ENCODE measurements at regions not wholly inside any gene's neighbourhood (a gene's known extent, or its start where the extent isn't known, plus 50 kb on each side); places are given as distances from the start of the nearest gene placed in this dataset.
A peak's percentile ranks its signal among the peaks of the same experiment; 100 is the strongest.

DNA sequence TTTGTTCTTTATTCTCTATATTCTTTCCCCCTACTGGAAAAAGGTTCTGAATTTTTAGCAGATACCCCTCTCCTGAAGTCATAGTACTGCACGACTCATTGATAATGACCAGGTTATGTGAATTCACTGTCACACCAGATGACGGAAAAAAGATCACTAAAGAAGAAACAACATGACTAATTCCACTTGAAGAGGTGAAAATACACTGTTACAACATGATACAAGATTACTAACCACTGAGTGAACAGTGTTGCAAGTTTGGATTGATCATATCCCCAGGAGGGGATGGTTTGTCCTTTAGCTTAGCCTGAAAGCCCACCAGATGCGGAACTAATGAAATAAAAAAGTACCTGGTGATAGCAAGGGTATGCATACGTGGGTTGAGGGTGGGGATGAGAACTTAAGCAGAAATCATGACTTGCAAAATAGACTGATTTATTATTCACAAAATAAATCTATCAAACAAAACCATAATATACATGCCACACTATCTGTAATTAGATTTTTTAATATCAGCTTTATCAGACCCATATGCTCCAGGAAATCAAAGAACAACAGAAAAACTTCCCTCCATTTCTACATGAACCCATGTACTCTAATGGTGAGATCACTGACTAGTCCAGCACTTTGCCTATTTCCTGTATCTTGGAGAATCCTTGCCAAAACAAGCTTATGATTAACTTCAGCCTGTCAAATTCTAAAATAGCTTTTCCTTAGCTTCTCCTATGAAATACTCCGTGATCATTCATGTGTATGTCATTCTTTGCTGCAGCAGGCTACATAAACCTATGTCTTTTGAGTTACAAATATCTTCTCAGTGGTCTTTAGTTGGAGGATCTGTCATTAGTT lies 257.4 kb upstream of the AGA start:
- peak; percentile 41 for DNase-seq

DNA sequence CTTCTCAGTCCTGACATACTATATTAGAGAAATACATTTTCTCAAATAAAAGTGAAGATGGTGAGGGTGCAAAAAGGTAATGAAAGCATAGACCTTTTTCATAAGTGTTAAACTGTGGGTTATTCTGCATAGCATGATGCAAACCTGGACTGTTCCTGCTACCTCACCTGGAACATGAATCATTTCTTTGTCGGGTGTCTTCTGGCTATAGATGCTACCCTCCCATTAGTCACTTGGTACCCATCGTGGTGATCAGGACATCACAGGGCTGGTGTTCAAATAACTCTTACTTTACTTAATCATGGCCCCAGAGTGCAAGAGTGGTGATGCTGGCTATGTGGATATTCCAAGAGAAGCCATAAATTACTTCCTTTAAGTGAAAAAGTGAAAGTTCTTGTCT lies 264.7 kb upstream of the AGA start:
- DNase-seq: no peak

DNA sequence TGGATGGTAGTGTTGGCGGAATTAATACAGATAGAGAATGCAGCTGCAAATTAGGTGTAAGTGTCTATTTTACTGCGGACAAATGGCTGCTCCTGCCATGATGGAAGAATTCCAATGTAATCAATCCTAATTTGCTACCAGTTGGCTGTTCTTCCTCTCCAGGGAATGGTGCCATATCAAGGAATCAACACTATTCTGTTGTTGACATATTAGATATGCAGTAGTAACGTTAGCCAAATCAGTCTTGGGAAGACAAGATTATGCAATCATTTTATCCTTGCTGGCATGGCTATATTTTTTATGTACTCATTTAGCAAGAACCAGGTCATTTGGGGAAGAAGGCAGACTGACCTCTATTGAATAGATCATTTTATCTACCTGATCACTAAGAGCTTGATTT lies 271.2 kb upstream of the AGA start:
- DNase-seq: no peak

DNA sequence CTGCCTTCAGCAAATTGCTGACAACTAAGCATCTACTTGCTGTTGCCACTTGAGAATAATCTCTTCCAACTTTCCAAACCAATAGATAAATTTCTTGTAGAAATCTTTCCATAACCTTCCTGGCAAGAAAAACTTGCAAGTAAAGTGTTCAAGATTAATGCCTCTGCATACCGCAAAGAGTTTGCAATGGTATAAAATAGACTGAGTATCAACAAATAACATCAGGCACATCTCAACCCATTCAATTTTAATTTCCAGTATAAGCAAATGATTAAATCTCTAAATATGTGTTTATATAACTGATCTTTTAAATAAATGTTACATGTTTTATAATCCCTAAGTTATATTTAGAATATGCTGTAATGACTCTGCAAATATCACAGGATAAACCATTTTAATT lies 275.2 kb upstream of the AGA start:
- no peak for DNase-seq

DNA sequence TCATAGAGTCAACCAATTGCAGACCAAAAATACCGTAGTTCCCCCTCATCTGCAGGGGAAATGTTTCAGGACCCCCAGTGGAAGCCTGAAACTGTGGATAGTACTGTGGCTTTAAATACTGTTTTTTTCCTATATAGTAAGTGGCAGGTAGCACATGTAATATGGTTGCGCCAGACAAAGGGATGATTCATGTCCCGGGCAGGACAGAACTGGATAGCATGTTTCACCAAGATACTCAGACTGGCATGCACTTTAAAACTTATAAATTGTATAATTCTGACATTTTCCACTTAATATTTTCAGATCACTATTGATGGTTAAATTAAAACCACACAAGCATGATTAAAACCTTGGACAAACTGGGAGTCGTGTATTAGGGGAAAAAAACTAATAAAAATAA lies 276.3 kb upstream of the AGA start:
- DNase-seq: peak; percentile 5

DNA sequence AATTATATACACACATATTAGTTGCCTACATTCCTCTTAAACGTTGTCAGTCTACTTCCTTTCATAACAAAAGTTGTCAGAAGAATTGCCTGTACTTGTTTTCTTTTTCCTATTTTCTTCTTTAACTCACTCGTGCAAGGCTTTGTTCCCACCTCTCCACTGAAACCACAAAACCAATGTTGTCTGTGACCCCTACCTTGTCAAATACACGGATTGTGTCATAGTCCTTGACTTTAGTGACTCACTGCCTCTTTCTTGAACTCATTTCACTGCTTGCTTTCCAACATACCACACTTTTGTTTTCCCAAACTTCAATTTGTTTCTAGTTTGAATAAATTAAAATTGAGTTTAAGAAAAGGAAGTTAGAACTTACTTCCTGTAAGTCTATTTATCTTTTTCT lies 283.9 kb upstream of the AGA start:
- peak; percentile 7 for DNase-seq

DNA sequence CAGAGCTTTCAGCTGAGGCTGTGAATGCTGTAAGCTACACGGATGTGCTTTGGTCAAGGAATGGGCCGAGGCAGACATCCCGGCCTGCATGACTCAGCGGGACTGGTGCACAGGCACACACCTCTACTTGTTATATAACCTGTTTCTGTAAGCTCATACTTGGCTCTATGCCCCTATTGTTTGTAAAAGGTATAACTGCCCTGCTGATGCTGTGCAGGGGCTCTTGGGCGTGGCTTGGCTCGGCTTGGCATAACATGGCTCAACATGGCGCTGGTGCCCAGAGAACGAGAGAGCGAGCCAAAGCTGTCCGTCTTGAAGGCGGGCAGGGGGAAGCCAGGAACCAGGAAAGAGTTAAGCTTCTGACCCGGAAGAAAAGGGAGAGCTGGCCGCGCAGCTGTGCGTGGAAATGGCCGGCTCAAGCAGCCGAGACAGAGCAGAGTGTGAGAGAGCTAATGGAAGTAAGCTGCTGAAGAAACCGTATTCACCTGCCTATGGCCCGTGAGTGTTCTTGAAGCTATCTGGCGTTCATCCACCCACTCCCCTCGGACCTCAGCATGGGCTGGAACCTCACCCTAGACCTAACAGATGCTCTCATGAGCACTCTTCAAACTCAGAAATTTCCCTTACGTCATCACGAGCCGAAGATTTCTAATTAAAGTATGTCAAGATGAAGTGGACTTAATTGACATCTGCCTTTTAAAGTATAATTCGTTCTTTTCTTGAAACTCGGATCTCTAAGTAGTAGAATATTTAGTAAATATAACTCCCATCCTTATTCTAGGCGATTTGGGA lies 286.3 kb upstream of the AGA start:
- DNase-seq: no peak

DNA sequence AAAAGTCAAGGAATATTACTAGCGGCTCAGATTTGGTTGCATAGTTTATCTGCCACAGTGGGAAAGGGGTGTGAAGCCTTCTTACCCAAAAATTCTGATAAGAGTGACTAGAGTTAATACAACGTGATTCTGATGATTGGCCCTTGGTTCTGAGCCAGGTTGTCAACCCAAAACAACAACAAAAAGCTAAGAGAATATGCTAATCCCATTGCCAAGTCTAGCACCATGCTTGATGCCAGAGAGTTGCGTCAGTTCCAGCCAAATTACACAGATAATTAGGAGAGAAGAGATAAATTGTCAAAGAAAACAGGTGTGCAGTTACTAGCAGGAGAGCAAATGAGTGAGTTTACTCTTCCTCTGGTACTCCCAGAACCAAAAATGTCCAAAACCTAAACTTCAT lies 287.4 kb upstream of the AGA start:
- DNase-seq: no peak

DNA sequence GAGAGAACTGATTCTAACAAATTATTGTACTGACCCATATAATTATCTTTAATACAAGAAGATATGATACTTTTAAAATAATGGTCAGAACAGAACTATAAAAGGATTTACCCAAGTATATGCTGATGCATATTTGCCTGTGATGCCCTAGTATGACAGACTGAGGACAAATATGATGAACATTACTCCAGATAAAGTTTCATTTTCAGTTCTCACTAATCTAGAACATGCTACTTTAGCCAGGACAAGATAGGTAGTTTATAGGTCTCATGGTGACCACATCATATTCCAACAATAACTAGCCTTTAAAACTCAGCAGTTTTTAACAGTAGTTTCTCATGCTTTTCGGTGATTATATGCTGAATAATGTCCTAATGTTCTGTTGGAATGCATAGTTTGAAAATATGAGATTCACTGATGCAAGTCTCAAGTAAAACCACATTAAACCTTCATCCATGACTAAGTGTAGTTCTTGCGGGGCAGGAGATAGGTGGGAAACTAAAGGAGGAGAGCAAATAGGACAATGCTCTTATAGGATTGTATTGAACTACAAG lies 295.2 kb upstream of the AGA start:
- DNase-seq: peak; percentile 10

DNA sequence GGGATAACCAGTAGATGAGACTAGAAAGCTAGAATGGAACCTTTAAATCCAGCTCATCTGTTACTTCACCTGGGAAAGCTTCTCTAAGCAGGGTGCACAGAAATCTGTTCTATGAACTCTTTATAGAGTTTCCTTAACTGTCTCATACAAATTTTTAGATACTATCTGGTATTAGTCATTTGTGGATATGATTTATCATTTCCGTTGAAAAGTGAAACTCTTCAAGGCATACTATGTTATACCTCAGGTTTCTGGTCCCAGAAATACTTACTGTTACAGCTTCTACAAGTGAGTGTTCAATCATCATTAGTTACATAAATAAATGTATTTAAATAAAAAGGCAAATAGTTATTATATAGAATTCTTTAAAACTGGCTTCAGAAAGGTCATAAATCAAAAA lies 298.3 kb upstream of the AGA start:
- DNase-seq: peak; percentile 32

DNA sequence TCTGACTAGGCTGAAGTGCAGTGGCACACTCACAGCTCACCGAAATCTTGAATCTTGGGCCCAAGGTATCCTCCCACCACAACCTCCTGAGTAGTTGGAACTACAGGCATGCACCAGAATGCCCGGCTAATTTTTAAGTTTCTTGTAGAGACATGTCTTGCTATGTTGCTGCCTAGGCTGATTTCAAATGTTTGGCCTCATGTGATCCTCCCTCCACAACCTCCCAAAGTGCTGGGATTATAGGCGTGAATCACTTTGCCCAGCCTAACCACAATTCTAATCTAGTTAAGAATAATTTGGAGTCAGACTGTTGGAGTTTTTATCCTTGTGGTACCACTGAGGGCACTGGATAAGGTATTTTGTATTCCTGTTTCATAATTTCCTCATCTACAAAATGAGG lies 317.5 kb upstream of the AGA start:
- DNase-seq: no peak

DNA sequence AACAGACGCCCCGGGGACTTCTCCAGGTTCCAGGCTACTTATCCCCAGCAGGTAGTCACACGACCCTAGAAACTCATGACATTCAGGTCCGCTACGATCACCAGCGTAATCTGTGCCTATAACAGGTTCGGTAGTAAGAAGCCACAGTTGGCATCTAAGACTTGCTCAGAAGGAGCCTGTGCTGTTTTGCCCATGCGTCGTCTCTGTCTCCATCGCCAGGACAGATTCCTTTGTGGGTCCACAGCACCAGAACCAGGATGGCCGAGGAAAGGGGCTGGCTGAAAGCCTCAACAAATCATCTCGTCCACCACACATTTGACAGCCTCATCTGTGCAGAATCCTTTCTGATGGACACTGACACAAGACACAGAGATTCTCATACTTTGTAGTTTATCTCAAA lies 319.5 kb upstream of the AGA start:
- no peak for DNase-seq

DNA sequence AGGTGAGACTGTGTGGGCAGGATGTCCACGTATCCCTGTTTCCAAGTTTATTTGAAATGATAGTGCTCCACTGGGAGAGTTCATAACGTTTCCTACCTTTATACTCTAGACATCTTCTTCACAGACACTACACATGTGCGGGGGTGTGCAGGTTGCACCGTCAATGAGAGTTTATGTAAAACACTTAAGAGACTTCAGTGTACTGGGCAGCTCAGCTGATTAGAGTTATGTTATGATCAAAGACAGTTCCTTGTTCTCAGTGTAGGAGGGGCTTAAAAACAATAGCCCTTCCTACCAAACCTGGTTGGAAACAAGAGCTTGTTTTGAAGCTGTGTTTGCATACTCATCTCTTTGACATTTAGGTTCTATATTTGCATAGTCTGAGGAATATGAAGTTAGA lies 326.9 kb upstream of the AGA start:
- DNase-seq: no peak

DNA sequence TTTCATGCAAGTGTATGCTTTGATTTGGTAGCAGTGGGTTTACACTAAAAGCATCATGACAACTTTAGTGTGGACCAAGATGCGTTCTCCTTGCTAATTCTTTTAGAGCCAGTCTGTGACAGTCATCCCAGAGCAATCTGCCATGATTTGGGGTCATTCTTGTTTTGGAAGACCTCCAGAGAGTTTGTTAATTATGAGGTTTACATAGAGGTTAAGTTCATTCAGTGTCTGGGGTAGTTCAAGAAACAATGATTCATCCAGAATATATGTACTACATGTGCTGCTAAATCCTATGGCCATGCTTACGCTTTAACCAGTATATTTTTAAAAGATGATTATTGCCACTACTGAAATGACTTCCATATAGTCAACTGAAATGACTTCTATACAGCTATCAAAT lies 328.5 kb upstream of the AGA start:
- peak; percentile 47 for DNase-seq

DNA sequence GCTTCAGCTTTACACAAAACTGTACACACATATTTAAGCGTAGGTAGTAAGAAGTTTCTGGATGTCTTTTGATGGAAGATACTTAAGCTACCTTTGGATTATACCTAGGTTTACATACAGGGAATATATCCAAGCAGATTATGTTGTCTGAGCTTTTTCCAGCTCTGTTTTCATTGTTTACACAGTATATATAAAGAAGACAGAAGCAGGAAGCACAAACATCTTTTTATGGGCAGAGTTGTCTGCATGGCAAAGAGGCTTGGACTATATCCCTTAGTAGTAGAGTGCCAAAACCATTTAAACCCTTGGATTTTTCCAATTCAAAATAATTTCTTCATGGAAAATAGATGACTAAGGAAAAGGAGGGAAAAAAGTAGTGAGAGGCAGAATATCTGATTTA lies 329.4 kb upstream of the AGA start:
- no peak for DNase-seq

DNA sequence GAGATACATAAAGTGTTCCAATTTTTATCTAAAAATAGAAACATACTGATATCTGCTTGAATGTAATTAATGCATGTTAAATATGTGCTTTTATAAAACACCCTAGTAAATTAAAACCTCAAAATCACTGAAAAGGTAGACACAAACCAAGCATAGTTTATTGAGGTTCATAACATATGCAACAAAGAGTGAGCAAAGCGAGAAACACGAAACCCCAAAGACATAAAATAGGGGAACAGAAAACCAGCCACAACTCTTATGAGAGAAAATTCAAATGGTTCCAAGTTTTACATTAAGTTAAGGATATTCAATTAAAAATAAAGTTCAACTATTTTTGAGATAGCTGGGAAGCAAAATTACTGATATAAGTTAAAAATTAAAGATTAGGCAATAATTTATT lies 336.4 kb upstream of the AGA start:
- DNase-seq: no peak

DNA sequence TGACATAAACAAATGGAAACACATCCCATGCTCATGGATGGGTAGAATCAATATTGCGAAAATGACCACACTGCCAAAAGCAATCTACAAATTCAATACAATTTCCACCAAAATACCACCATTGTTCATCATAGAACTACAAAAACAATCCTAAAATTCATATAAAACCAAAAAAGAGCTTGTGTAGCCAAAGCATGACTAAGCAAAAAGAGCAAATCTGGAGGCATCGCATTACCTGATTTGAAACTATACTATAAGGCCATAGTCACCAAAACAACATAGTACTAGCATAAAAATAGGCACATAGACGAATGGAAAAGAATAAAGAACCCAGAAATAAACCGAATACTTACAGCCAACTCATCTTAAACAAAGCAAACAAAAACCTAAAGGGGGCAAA lies 342.8 kb upstream of the AGA start:
- no peak for DNase-seq

DNA sequence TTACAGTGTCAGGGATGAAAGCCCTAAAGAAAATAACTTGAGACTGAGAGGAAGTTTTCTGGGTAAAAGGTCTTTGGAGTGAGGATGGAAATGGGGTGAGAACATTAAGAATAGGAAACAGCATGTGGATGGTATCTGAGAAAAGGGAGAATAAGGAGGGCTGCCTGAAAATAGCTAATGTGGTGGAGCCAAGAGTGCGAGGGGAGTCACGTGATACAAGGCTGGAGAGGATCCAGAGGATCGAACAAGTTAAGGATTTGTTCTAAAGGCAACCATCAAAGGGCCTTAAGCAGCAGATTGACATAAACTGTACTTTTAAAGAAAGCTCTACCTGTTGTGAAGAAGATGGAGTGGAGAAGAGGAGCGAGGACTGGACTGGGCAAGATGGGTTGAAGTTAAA lies 347.4 kb upstream of the AGA start:
- DNase-seq: no peak

DNA sequence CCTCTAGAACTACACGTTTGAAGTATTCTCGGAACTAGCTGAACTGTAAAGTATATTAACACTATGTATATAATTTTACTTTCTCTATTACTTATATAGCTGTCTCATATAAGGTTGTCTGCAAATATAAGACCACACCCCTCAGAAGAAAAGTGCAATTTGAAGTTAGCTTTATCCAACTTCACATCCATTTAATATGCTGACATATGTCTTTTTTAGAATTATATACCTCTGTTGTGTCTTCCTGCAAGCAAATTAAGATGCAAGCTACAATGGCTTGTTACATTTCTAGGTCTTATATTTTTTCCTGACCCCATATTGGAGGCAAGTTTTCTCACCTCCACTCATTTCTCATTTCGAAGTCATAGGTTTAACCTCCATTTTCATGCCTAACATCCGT lies 349.0 kb upstream of the AGA start:
- DNase-seq: no peak

DNA sequence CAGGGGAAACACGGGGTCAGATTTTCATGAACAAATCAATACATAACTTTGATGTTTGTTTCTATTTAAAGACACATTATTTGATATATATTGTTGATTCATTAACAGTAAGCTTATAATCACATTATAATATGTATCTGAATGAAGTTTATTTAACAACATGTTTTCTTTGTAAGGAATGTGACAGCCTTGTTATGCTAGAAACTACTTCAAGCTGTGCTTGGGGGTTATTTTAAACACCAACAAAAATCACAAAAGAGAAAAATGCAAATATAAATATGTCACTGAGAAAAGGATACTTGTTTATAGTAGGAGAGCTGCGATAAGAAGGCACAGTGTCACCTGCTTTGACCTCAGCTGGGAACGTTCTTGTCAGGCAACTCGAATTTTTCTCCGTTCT lies 354.6 kb upstream of the AGA start:
- no peak for DNase-seq

DNA sequence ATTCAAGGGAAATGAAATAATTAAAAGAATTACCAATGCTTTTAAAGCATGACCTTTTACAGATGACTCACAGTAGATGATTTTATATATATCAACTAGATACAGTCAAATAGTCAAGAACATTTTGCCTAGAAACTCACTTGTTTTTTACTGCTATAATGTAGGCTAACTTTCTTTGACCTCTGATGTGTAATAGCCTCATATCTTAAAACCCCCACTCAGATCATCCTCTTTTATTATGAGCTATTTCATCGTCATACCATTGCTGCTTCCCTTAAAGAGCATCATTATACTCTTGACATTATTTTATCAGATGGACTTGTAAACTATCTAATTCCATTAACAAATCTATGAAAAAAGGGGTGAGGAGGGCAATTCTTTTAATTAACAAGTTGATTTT lies 355.9 kb upstream of the AGA start:
- DNase-seq: no peak

DNA sequence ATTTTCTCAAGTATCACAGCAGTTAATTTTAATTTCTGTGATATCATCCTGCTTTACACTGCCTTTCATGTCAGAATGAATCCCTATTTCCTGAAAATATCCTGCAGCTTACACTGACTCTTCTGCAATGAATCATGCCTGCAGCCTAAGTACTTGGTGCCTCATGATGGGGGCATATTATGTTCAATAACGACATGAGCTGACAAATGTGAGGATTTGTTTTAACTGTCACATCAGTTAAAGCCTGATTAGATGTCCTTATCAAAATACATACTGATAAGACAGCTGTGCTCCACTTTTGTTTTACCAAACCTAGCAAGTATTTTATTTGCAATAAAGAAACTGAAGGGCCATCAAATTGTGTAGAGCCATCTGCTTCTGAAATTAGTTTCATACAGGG lies 359.9 kb upstream of the AGA start:
- DNase-seq: no peak

DNA sequence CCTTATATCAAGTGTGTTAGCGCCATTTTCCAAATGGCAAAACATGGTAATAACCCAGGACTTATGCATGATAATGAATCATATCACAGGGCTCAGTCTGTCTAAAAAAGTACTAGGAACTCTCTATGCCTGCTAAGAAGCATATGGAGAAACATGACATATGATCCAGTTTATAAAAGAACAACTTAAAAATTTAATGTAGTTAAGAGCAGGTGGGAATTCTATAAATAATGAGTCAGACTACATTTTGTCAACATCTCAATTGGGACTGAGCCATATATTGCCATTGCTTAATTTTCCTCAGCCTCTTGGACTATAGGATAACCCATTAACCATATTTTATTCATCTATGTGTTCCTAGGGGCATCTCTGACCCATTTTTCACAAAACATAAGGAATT lies 360.4 kb upstream of the AGA start:
- no peak for DNase-seq

DNA sequence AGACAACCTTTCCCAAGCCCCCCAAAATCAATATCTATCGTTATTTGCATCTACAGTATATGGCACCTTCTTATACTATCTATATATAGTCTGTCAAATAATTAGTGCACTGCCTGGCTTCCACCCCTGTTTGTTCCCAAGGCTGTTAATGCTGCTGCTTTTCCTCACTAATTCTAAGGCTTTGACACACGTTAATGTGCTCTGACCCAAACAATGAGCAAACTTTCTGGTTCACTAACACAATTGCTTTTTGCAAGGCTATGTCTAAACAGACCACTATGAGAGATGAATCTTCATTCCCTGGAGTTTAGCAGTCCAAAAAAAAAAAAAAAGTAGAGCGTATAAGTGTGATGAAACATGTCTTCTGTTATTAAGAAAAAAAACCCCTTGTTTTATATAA lies 360.9 kb upstream of the AGA start:
- no peak for DNase-seq
